HG02623 (cell line): ENCODE measurements at regions not wholly inside any gene's neighbourhood (a gene's known extent, or its start where the extent isn't known, plus 50 kb on each side); places are given as distances from the start of the nearest gene placed in this dataset.
A peak's percentile ranks its signal among the peaks of the same experiment; 100 is the strongest.

ENCODE experiments used
- ATAC-seq: cut with Tn5 transposase; IDR thresholded peaks from one replicate; pipeline ENCODE4 v1.9.1; 2021; ENCODE audit warnings: moderate library complexity; ENCODE audit not compliant: unreplicated experiment

GRCh38 chr6:166106076-166106686 lies 61.5 kb downstream of the TBXT start:
- peak; percentile 68 for ATAC-seq

- no peak for ATAC-seq
These were observed 62.1 kb downstream of the TBXT start for GRCh38 chr6:166105341-166106075.

GRCh38 chr6:166104872-166105271 lies 62.8 kb downstream of the TBXT start:
- no peak for ATAC-seq

GRCh38 chr6:166104107-166104506 lies 63.5 kb downstream of the TBXT start:
- ATAC-seq: no peak

GRCh38 chr6:166101819-166102419 lies 65.7 kb downstream of the TBXT start:
- no peak for ATAC-seq

- ATAC-seq: peak; percentile 82
These were observed 69.6 kb downstream of the TBXT start for GRCh38 chr6:166097914-166098522.

- no peak for ATAC-seq
These were observed 79.8 kb downstream of the TBXT start for GRCh38 chr6:166087852-166088251.

- ATAC-seq: no peak
These were observed 80.4 kb downstream of the TBXT start for GRCh38 chr6:166087246-166087645.

GRCh38 chr6:166085500-166085899 lies 82.2 kb downstream of the TBXT start:
- no peak for ATAC-seq

- ATAC-seq: no peak
These were observed 82.7 kb downstream of the TBXT start for GRCh38 chr6:166084951-166085350.

GRCh38 chr6:166079841-166080240 lies 87.8 kb downstream of the TBXT start:
- ATAC-seq: no peak

GRCh38 chr6:166078294-166078693 lies 89.4 kb downstream of the TBXT start:
- ATAC-seq: no peak

- ATAC-seq: no peak
These were observed 91.0 kb downstream of the TBXT start for GRCh38 chr6:166076625-166077024.

- no peak for ATAC-seq
These were observed 91.7 kb downstream of the TBXT start for GRCh38 chr6:166075925-166076324.

GRCh38 chr6:166075186-166075585 lies 92.5 kb downstream of the TBXT start:
- no peak for ATAC-seq

GRCh38 chr6:166073082-166073481 lies 94.6 kb downstream of the TBXT start:
- ATAC-seq: no peak

GRCh38 chr6:166068768-166069167 lies 98.9 kb downstream of the TBXT start:
- no peak for ATAC-seq

- no peak for ATAC-seq
These were observed 109.4 kb downstream of the TBXT start for GRCh38 chr6:166058064-166058739.

GRCh38 chr6:166057431-166057830 lies 110.2 kb downstream of the TBXT start:
- no peak for ATAC-seq

GRCh38 chr6:166056637-166057036 lies 111.0 kb downstream of the TBXT start:
- no peak for ATAC-seq

- no peak for ATAC-seq
These were observed 111.8 kb downstream of the TBXT start for GRCh38 chr6:166055801-166056200.
